ENCODE measurements at regions not wholly inside any gene's neighbourhood (a gene's known extent, or its start where the extent isn't known, plus 50 kb on each side); places are given as distances from the start of the nearest gene placed in this dataset.

GRCh38 chr21:34313116-34313515 lies 50.7 kb upstream of the KCNE2 start:
- TF ChIP-seq, protein P1, sequence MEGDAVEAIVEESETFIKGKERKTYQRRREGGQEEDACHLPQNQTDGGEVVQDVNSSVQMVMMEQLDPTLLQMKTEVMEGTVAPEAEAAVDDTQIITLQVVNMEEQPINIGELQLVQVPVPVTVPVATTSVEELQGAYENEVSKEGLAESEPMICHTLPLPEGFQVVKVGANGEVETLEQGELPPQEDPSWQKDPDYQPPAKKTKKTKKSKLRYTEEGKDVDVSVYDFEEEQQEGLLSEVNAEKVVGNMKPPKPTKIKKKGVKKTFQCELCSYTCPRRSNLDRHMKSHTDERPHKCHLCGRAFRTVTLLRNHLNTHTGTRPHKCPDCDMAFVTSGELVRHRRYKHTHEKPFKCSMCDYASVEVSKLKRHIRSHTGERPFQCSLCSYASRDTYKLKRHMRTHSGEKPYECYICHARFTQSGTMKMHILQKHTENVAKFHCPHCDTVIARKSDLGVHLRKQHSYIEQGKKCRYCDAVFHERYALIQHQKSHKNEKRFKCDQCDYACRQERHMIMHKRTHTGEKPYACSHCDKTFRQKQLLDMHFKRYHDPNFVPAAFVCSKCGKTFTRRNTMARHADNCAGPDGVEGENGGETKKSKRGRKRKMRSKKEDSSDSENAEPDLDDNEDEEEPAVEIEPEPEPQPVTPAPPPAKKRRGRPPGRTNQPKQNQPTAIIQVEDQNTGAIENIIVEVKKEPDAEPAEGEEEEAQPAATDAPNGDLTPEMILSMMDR (conservative IDR thresholded peaks at IDR 0.05; ENCODE audit: low read depth, low read length), result no peak
- H3K4me3 ChIP-seq (ENCODE audit: low read depth, low read length), result no peak overlapping the region
- no peak for DNase-seq (ENCODE audit: low read depth)
